CD14-positive monocyte (primary cell): ENCODE measurements at regions not wholly inside any gene's neighbourhood (a gene's known extent, or its start where the extent isn't known, plus 50 kb on each side); places are given as distances from the start of the nearest gene placed in this dataset.

ENCODE experiments used
- DNase-seq, 3 donors: peaks; one replicate each; pipeline ENCODE4 v3.0.0-alpha.2; 2011 to 2022
- H2AFZ ChIP-seq: 2 replicates; pipeline ENCODE4 v1.6.0; 2012; ENCODE audit warnings: mild to moderate bottlenecking, low read depth, low read length, inconsistent platforms; ENCODE audit not compliant: insufficient read depth, poor library complexity, severe bottlenecking
- H3K27ac ChIP-seq, 2 donors: 1 replicate in 1 of 2; 2 replicates in 1 of 2; pipeline ENCODE4 v1.5.1; 2012 to 2013; ENCODE audit warnings: low read length in 2 of 2, control low read depth in 1 of 2, inconsistent platforms in 1 of 2, low read depth in 1 of 2, mild to moderate bottlenecking in 1 of 2
- H3K27me3 ChIP-seq, 2 donors: one replicate each; pipeline versions ENCODE4 v1.6.0 to v1.6.1; 2011 to 2013; ENCODE audit warnings: low read length in 2 of 2; ENCODE audit not compliant: control insufficient read depth in 2 of 2, insufficient read depth in 2 of 2
- H3K36me3 ChIP-seq, 2 donors: replicated peaks in 1 of 2; 1 replicate in 1 of 2; 2 replicates in 1 of 2; pipeline versions ENCODE4 v1.5.1 to v1.6.1; 2012 to 2013; ENCODE audit warnings: low read length in 2 of 2, control low read depth in 1 of 2, inconsistent platforms in 1 of 2, mild to moderate bottlenecking in 1 of 2; ENCODE audit not compliant: insufficient read depth in 2 of 2, control insufficient read depth in 1 of 2
- H3K4me1 ChIP-seq, 2 donors: 1 replicate in 1 of 2; 2 replicates in 1 of 2; pipeline versions ENCODE4 v1.5.1 to v1.6.1; 2012 to 2013; ENCODE audit warnings: low read length in 2 of 2, control low read depth in 1 of 2, inconsistent platforms in 1 of 2, mild to moderate bottlenecking in 1 of 2, moderate library complexity in 1 of 2; ENCODE audit not compliant: insufficient read depth in 2 of 2, control insufficient read depth in 1 of 2
- H3K4me2 ChIP-seq: replicated peaks from 2 replicates; pipeline ENCODE3; 2012; ENCODE audit warnings: low read length, moderate library complexity, mild to moderate bottlenecking; ENCODE audit not compliant: poor library complexity, severe bottlenecking; ENCODE audit errors: extremely low read depth
- H3K4me3 ChIP-seq, 3 experiments: fragments of 200-600 bp in 1 of 3; sonication (generic) in 1 of 3; replicated peaks in 1 of 3; 1 replicate in 2 of 3; 2 replicates in 1 of 3; pipeline ENCODE4 v1.5.1; 2011 to 2013; ENCODE audit warnings: low read length in 3 of 3, mild to moderate bottlenecking in 3 of 3, control low read depth in 2 of 3, low read depth in 2 of 3, inconsistent platforms in 1 of 3, moderate library complexity in 1 of 3
- H3K79me2 ChIP-seq: 2 replicates; pipeline ENCODE4 v1.6.0; 2012; ENCODE audit warnings: mild to moderate bottlenecking, control low read depth, inconsistent platforms, low read length, moderate library complexity; ENCODE audit not compliant: insufficient read depth
- H3K9ac ChIP-seq: 2 replicates; pipeline ENCODE4 v1.6.0; 2017; ENCODE audit warnings: low read length, mild to moderate bottlenecking; ENCODE audit not compliant: insufficient read depth, poor library complexity, severe bottlenecking
- H3K9me3 ChIP-seq, 2 donors: replicated peaks in 1 of 2; 1 replicate in 1 of 2; 2 replicates in 1 of 2; pipeline versions ENCODE4 v1.5.1 to v1.6.1; 2012 to 2013; ENCODE audit warnings: low read length in 2 of 2, control low read depth in 1 of 2; ENCODE audit not compliant: control insufficient read depth in 1 of 2, insufficient read depth in 1 of 2
- H4K20me1 ChIP-seq: 2 replicates; pipeline ENCODE4 v1.6.0; 2012; ENCODE audit warnings: mild to moderate bottlenecking, low read length, control low read depth, moderate library complexity; ENCODE audit not compliant: insufficient read depth
- H3K27ac Mint-ChIP-seq, 7 donors: one replicate each; pipeline ENCODE4 v1.8.0; 2020; ENCODE audit warnings: mild to moderate bottlenecking in 7 of 7, mixed read lengths in 7 of 7, moderate library complexity in 6 of 7, inconsistent platforms in 2 of 7
- H3K27me3 Mint-ChIP-seq, 3 donors: one replicate each; pipeline ENCODE4 v1.8.0; 2021 to 2022; ENCODE audit warnings: low read depth in 3 of 3, mild to moderate bottlenecking in 3 of 3, mixed read lengths in 3 of 3, moderate library complexity in 3 of 3, inconsistent platforms in 1 of 3
- H3K36me3 Mint-ChIP-seq, 2 donors: one replicate each; pipeline ENCODE4 v1.8.0; 2020; ENCODE audit warnings: mixed read lengths in 2 of 2, inconsistent platforms in 1 of 2, mild to moderate bottlenecking in 1 of 2
- H3K4me1 Mint-ChIP-seq: one replicate; pipeline ENCODE4 v1.8.0; 2020; ENCODE audit warnings: mild to moderate bottlenecking, mixed read lengths
- H3K4me3 Mint-ChIP-seq, 2 donors: one replicate each; pipeline ENCODE4 v1.8.0; 2020; ENCODE audit warnings: mild to moderate bottlenecking in 2 of 2, mixed read lengths in 2 of 2, moderate library complexity in 1 of 2
- H3K9me3 Mint-ChIP-seq, 7 donors: one replicate each; pipeline ENCODE4 v1.8.0; 2020 to 2022; ENCODE audit warnings: mixed read lengths in 7 of 7, mild to moderate bottlenecking in 6 of 7, moderate library complexity in 6 of 7, inconsistent platforms in 2 of 7
- CTCF ChIP-seq: fragments of 200-600 bp; IDR thresholded peaks from one replicate; pipeline ENCODE4 v1.8.0; 2022; ENCODE audit warnings: antibody characterized with exemption, mild to moderate bottlenecking
- WGBS: methylation state at CpG from one replicate; pipeline ENCODE4 v1.1.5; 2013; ENCODE audit warnings: missing lambda C conversion rate; ENCODE audit not compliant: insufficient coverage; 5-methylcytosine and 5-hydroxymethylcytosine counted together
- intact Hi-C, 2 donors: fragments of 100-400 bp; cut with micrococcal nuclease; formaldehyde crosslinking; loops; one replicate each; pipeline versions ENCODE4 v1.15.0 to v1.15.1; 2023

GRCh38 chr16:52713740-52714139, 166.8 kb upstream of the TOX3 start:
- DNase-seq: no peak
- no peak overlapping the region for H2AFZ ChIP-seq
- H3K27ac ChIP-seq: no peak overlapping the region
- no peak overlapping the region for H3K27ac Mint-ChIP-seq
- H3K79me2 ChIP-seq: no peaks in the 10 kb centered on the region
- H3K9ac ChIP-seq: no peak overlapping the region
- no peak overlapping the region for H3K4me3 ChIP-seq
- no peaks in the 10 kb centered on the region for H3K36me3 Mint-ChIP-seq
- H4K20me1 ChIP-seq: no peaks in the 10 kb centered on the region
- no peak for TF ChIP-seq CTCF
- H3K4me1 ChIP-seq: no peaks in the 10 kb centered on the region
- H3K4me2 ChIP-seq: no peak overlapping the region
- no peak overlapping the region for H3K4me3 Mint-ChIP-seq
- 68% methylated on average over 7 of the region's 7 CpGs for WGBS
- H3K9me3 Mint-ChIP-seq: peaks cover 0 to 14% (median 3%) of the 10 kb centered on the region in 7 donors
- H3K27me3 ChIP-seq: no peaks in the 10 kb centered on the region
- peaks cover 2 to 13% (median 2%) of the 10 kb centered on the region in 3 donors for H3K27me3 Mint-ChIP-seq
- no peaks in the 10 kb centered on the region for H3K9me3 ChIP-seq
- H3K36me3 ChIP-seq: no peaks in the 10 kb centered on the region
- intact Hi-C loops: no loop called here
- H3K4me1 Mint-ChIP-seq: no peaks in the 10 kb centered on the region

GRCh38 chr16:52709306-52709705, 162.4 kb upstream of the TOX3 start:
- no peaks in the 10 kb centered on the region for H3K4me1 ChIP-seq
- H3K79me2 ChIP-seq: no peaks in the 10 kb centered on the region
- no peak overlapping the region for H2AFZ ChIP-seq
- Mint-ChIP-seq H3K27ac (no peak overlapping the region), H3K27me3 (peaks cover 3 to 7% (median 4%) of the 10 kb centered on the region in 3 donors), H3K36me3 (no peaks in the 10 kb centered on the region), H3K4me3 (no peak overlapping the region), H3K9me3 (peaks cover 0 to 6% (median 4%) of the 10 kb centered on the region in 7 donors), H3K4me1 (no peaks in the 10 kb centered on the region)
- no peaks in the 10 kb centered on the region for H3K36me3 ChIP-seq
- H3K4me3 ChIP-seq: no peak overlapping the region
- no peaks in the 10 kb centered on the region for H3K9me3 ChIP-seq
- H4K20me1 ChIP-seq: no peaks in the 10 kb centered on the region
- peaks cover 0 to 3% of the 10 kb centered on the region in 2 donors for H3K27me3 ChIP-seq
- no CpG with 5 or more reads among the region's 3 CpGs for WGBS
- no peak for DNase-seq
- intact Hi-C loops: no loop called here
- H3K27ac ChIP-seq: no peak overlapping the region
- no peak overlapping the region for H3K4me2 ChIP-seq
- H3K9ac ChIP-seq: no peak overlapping the region
- no peak for TF ChIP-seq CTCF
